ENCODE measurements at regions not wholly inside any gene's neighbourhood (a gene's known extent, or its start where the extent isn't known, plus 50 kb on each side); places are given as distances from the start of the nearest gene placed in this dataset.

DNA sequence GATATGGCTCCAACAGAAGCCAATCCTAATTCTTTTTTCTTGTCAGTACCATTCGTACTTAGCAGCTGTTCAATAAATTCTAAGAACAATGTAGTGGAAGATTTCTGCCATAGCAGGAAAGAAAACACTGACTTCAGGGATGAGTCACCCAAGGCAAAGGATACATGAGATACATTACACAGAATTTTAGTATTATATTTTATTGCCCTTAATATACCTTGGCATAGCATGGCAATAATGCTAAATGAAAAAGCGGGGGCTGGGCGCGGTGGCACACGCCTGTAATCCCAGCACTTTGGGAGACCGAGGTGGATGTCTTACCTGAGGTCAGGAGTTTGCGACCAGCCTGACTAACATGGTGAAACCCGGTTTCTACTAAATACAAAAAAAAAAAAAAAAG, 619.1 kb upstream of the DAB2 start:
- Histone ChIP-seq H3K36me3 (no peaks in the 10 kb centered on the region), H3K4me1 (no peaks in the 10 kb centered on the region), H3K27ac (no peak overlapping the region), H3K27me3 (no peaks in the 10 kb centered on the region), H3K4me3 (no peak overlapping the region), H3K9me3 (no peaks in the 10 kb centered on the region)
- WGBS: 98% methylated on average over 8 of the region's 8 CpGs
- TF ChIP-seq POLR2A (IDR thresholded peaks at IDR 0.05) (no peak), POLR2AphosphoS5 (IDR thresholded peaks at IDR 0.05) (no peak), EP300 (IDR thresholded peaks at IDR 0.05) (no peak)
- TF ChIP-seq, protein P1, sequence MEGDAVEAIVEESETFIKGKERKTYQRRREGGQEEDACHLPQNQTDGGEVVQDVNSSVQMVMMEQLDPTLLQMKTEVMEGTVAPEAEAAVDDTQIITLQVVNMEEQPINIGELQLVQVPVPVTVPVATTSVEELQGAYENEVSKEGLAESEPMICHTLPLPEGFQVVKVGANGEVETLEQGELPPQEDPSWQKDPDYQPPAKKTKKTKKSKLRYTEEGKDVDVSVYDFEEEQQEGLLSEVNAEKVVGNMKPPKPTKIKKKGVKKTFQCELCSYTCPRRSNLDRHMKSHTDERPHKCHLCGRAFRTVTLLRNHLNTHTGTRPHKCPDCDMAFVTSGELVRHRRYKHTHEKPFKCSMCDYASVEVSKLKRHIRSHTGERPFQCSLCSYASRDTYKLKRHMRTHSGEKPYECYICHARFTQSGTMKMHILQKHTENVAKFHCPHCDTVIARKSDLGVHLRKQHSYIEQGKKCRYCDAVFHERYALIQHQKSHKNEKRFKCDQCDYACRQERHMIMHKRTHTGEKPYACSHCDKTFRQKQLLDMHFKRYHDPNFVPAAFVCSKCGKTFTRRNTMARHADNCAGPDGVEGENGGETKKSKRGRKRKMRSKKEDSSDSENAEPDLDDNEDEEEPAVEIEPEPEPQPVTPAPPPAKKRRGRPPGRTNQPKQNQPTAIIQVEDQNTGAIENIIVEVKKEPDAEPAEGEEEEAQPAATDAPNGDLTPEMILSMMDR (IDR thresholded peaks at IDR 0.05): no peak
- no peak for DNase-seq (ENCODE audit: low spot score in 2 of 2)

DNA sequence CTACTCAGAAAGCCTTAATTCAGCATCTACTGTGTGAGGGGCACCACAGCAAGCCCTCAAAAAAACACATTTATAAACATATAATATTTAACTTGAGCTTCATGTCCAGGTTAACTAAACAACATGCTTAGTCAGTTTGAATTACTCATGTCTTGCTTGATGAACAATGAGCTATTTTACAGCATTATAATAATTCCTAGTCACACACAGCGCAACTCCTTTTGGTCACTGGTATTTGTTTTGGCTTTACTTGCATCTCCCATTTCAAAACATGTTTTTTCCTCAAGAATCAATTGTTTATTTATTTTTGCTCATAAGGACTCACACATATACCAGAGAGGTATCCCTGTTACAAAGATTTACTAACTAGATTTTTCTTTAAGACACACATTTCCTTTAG, 616.7 kb upstream of the DAB2 start:
- Histone ChIP-seq H3K27me3 (no peaks in the 10 kb centered on the region), H3K9me3 (no peaks in the 10 kb centered on the region), H3K4me1 (no peaks in the 10 kb centered on the region), H3K4me3 (no peak overlapping the region), H3K27ac (no peak overlapping the region), H3K36me3 (no peaks in the 10 kb centered on the region)
- DNase-seq (ENCODE audit: low spot score in 2 of 2): no peak
- 95% methylated on average over 1 of the region's 1 CpG for WGBS
- TF ChIP-seq POLR2AphosphoS5 (IDR thresholded peaks at IDR 0.05): no peak

DNA sequence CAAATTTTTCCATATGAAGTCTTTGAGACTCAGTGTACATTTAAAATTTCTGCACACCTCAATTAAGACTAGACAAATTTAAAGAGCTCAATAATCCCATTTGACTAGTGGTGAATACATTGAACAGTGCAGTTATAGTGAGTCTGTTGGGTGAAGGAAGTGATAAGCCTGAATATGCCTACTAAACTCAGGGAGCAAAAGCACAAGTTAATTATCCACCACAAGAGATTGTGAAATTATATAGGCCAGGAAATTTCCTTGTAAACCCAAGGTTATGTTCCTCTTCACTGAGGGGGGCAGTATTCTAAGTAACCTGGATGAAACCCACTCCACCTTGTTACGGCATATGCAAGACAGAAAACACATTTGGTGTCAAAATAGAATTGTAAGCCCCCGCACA, 612.9 kb upstream of the DAB2 start:
- no peak for DNase-seq (ENCODE audit: low spot score in 2 of 2)
- no peaks in the 10 kb centered on the region for H3K4me1 ChIP-seq
- TF ChIP-seq POLR2AphosphoS5 (IDR thresholded peaks at IDR 0.05): no peak
- TF ChIP-seq, protein P1 (IDR thresholded peaks at IDR 0.05): no peak
- TF ChIP-seq POLR2A (IDR thresholded peaks at IDR 0.05): no peak
- TF ChIP-seq EP300 (IDR thresholded peaks at IDR 0.05): no peak

DNA sequence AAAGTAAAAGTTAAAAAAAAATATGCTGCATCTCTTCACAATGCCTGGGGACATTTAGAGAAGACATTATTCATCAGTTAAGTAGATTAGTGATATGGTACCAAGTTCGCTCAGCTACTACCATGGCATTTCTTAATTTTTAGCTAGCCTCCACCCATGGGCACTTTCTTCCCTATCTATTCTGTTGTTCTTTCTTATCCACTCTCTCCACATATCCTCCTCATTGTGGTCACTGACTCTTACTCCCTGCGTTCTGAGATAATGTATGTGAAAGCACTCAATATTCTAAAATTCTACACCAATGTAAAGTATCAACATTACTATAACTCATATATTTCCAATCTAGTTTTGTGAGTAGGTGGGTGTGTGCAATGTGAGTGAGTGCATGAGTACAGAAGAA, 609.7 kb upstream of the DAB2 start:
- TF ChIP-seq, protein P1 (IDR thresholded peaks at IDR 0.05): no peak
- TF ChIP-seq POLR2A (IDR thresholded peaks at IDR 0.05) (no peak), EP300 (IDR thresholded peaks at IDR 0.05) (no peak), POLR2AphosphoS5 (IDR thresholded peaks at IDR 0.05) (no peak)
- Histone ChIP-seq H3K36me3 (no peaks in the 10 kb centered on the region), H3K9me3 (no peaks in the 10 kb centered on the region), H3K27me3 (no peaks in the 10 kb centered on the region), H3K4me3 (no peak overlapping the region), H3K4me1 (no peaks in the 10 kb centered on the region), H3K27ac (no peak overlapping the region)
- 95% methylated on average over 2 of the region's 2 CpGs for WGBS
- DNase-seq (ENCODE audit: low spot score in 2 of 2): no peak

More for the DNA sequence above, 612.9 kb upstream of the DAB2 start:
- H3K9me3 ChIP-seq: no peaks in the 10 kb centered on the region
- WGBS: 100% methylated on average over 2 of the region's 2 CpGs
- H3K4me3 ChIP-seq: no peak overlapping the region
- no peaks in the 10 kb centered on the region for H3K36me3 ChIP-seq
- no peaks in the 10 kb centered on the region for H3K27me3 ChIP-seq
- H3K27ac ChIP-seq: no peak overlapping the region

DNA sequence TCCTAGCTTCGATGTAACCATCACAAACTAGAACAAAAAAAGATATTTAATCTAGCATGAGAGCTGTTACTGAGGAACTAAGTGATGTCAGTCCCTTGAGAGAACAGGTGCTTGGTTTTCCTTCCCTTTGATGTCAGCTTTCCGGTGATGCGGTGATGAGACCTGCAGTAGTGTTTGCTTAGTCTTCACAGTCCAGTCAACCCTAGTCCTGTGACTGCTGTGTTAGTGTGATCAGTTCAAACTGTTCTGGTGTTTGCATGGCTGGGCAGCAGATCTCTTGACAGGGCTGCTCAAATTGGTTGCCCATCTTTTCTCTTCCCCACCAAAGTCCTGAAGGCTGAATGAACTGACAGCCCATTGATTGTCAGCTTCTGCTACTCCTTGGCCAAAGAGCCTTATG, 608.6 kb upstream of the DAB2 start:
- Histone ChIP-seq H3K4me3 (no peak overlapping the region), H3K9me3 (no peaks in the 10 kb centered on the region), H3K27ac (no peak overlapping the region), H3K4me1 (peaks cover 4% of the 10 kb centered on the region), H3K27me3 (no peaks in the 10 kb centered on the region), H3K36me3 (no peaks in the 10 kb centered on the region)
- TF ChIP-seq POLR2AphosphoS5 (IDR thresholded peaks at IDR 0.05) (no peak), EP300 (IDR thresholded peaks at IDR 0.05) (no peak), POLR2A (IDR thresholded peaks at IDR 0.05) (no peak)
- TF ChIP-seq, protein P1 (IDR thresholded peaks at IDR 0.05): no peak
- no peak for DNase-seq (ENCODE audit: low spot score in 2 of 2)
- WGBS: 70% methylated on average over 3 of the region's 3 CpGs

DNA sequence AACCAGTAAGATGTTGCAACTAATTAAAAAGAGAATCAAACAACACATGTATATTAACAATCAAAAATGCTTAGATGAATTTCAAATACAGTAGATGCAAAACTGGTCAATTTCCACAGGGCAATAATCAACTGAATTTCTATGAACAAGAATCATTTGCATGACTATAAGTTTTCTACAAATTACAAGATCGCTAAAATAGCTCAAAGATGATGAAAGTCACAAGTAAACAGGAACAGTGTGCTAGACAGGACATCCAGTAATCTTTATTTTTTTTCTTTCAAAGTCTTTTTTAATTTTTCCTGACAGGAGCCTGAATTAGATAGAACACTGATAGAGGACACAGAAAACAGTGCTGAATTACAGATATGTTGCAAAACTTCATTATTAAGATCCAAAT, 608.2 kb upstream of the DAB2 start:
- no peaks in the 10 kb centered on the region for H3K36me3 ChIP-seq
- no peak overlapping the region for H3K4me3 ChIP-seq
- TF ChIP-seq EP300 (IDR thresholded peaks at IDR 0.05): no peak
- no peak for TF ChIP-seq POLR2A (IDR thresholded peaks at IDR 0.05)
- H3K27ac ChIP-seq: no peak overlapping the region
- DNase-seq (ENCODE audit: low spot score in 2 of 2): no peak
- H3K9me3 ChIP-seq: no peaks in the 10 kb centered on the region
- H3K27me3 ChIP-seq: no peaks in the 10 kb centered on the region
- WGBS: 43% methylated on average over 1 of the region's 1 CpG
- H3K4me1 ChIP-seq: peaks cover 4% of the 10 kb centered on the region
